Neural cell (in vitro differentiated cells): ENCODE measurements at regions not wholly inside any gene's neighbourhood (a gene's known extent, or its start where the extent isn't known, plus 50 kb on each side); places are given as distances from the start of the nearest gene placed in this dataset.

Source experiments
- H2AFZ ChIP-seq: fragments of 200-600, 300-800 bp; sonication (generic), shearing (Covaris generic); 2 replicates; pipeline ENCODE4 v1.6.0; 2014; ENCODE audit warnings: low read depth, mild to moderate bottlenecking, antibody characterized with exemption, low read length, moderate library complexity
- H3F3A ChIP-seq: fragments of 200-600 bp; shearing (Covaris generic); 2 replicates; pipeline ENCODE4 v1.6.1; 2016; ENCODE audit warnings: mild to moderate bottlenecking, moderate library complexity, mixed read lengths, antibody characterized with exemption, low read length; ENCODE audit not compliant: insufficient read depth, poor library complexity, severe bottlenecking
- H3K27ac ChIP-seq: fragments of 200-600, 300-800 bp; sonication (generic), shearing (Covaris generic); 2 replicates; pipeline ENCODE4 v1.5.1; 2014; ENCODE audit warnings: mild to moderate bottlenecking, low read length, moderate library complexity
- H3K27me3 ChIP-seq: fragments of 300-800, 200-600 bp; sonication (generic), shearing (Covaris generic); 2 replicates; pipeline ENCODE4 v1.6.0; 2014; ENCODE audit warnings: mild to moderate bottlenecking, low read depth, low read length, moderate library complexity; ENCODE audit not compliant: insufficient read depth
- H3K36me3 ChIP-seq: fragments of 300-800, 200-600 bp; sonication (generic), shearing (Covaris generic); 2 replicates; pipeline ENCODE4 v1.5.1; 2014; ENCODE audit warnings: mild to moderate bottlenecking, antibody characterized with exemption, low read length, moderate library complexity; ENCODE audit not compliant: insufficient read depth
- H3K4me2 ChIP-seq: fragments of 300-800, 200-600 bp; sonication (generic), shearing (Covaris generic); 2 replicates; pipeline ENCODE4 v1.6.0; 2014; ENCODE audit warnings: mild to moderate bottlenecking, low read length
- H3K4me3 ChIP-seq: fragments of 300-800, 200-600 bp; sonication (generic), shearing (Covaris generic); 2 replicates; pipeline ENCODE4 v1.5.1; 2014; ENCODE audit warnings: mild to moderate bottlenecking, low read length, moderate library complexity
- H3K79me2 ChIP-seq: fragments of 200-600 bp; shearing (Covaris generic); replicated peaks from 2 replicates; pipeline ENCODE4 v1.6.0; 2014; ENCODE audit warnings: mild to moderate bottlenecking, low read length, moderate library complexity; ENCODE audit not compliant: insufficient read depth
- H3K9ac ChIP-seq: fragments of 300-800, 200-600 bp; sonication (generic), shearing (Covaris generic); 2 replicates; pipeline ENCODE4 v1.6.1; 2016; ENCODE audit warnings: mild to moderate bottlenecking, low read length, mixed read lengths
- H3K9me2 ChIP-seq: fragments of 200-600 bp; shearing (Covaris generic); 2 replicates; pipeline ENCODE4 v1.6.1; 2016; ENCODE audit warnings: mild to moderate bottlenecking, low read length, mixed read lengths; ENCODE audit not compliant: insufficient read depth
- H3K9me3 ChIP-seq: fragments of 200-600, 300-800 bp; sonication (generic), shearing (Covaris generic); 2 replicates; pipeline ENCODE4 v1.6.1; 2016; ENCODE audit warnings: mild to moderate bottlenecking, mixed run types, low read length, moderate library complexity, mixed read lengths
- H4K20me1 ChIP-seq: fragments of 200-600 bp; shearing (Covaris generic); 2 replicates; pipeline ENCODE4 v1.6.1; 2016; ENCODE audit warnings: mild to moderate bottlenecking, mixed run types; ENCODE audit not compliant: insufficient read depth
- CTCF ChIP-seq: fragments of 450-650 bp; IDR thresholded peaks from 2 replicates; pipeline ENCODE4 v1.5.1; 2014; ENCODE audit warnings: antibody characterized with exemption, mild to moderate bottlenecking, moderate library complexity; ENCODE audit not compliant: poor library complexity, severe bottlenecking
- EP300 ChIP-seq: fragments of 450-650 bp; conservative IDR thresholded peaks from 2 replicates; pipeline ENCODE4 v1.6.1; 2014; ENCODE audit warnings: antibody characterized with exemption, mild to moderate bottlenecking, moderate library complexity; ENCODE audit not compliant: poor library complexity, severe bottlenecking
- EZH2 ChIP-seq: fragments of 200-600, 300-800 bp; shearing (Covaris generic), sonication (generic); IDR thresholded peaks from 2 replicates; pipeline ENCODE4 v1.6.1; 2014; ENCODE audit warnings: antibody characterized with exemption, low read length, borderline replicate concordance, mild to moderate bottlenecking; ENCODE audit not compliant: insufficient read depth, poor library complexity, severe bottlenecking
- MXI1 ChIP-seq: fragments of 450-650 bp; conservative IDR thresholded peaks from 2 replicates; pipeline ENCODE4 v1.6.1; 2014; ENCODE audit warnings: antibody characterized with exemption, mild to moderate bottlenecking; ENCODE audit not compliant: poor library complexity, severe bottlenecking
- POLR2AphosphoS5 ChIP-seq: IDR thresholded peaks from 2 replicates; pipeline ENCODE4 v1.6.1; 2012
- RAD21 ChIP-seq: fragments of 450-650 bp; conservative IDR thresholded peaks from 2 replicates; pipeline ENCODE4 v1.6.1; 2014; ENCODE audit warnings: antibody characterized with exemption, mild to moderate bottlenecking, moderate library complexity
- REST ChIP-seq: IDR thresholded peaks from 2 replicates; pipeline ENCODE4 v1.6.1; 2012; ENCODE audit warnings: borderline replicate concordance
- SMC3 ChIP-seq: fragments of 450-650 bp; conservative IDR thresholded peaks from 2 replicates; pipeline ENCODE4 v1.6.1; 2014; ENCODE audit warnings: antibody characterized with exemption, mild to moderate bottlenecking, moderate library complexity; ENCODE audit not compliant: poor library complexity
- TAF1 ChIP-seq: IDR thresholded peaks from 2 replicates; pipeline ENCODE4 v1.6.1; 2012; ENCODE audit warnings: low read depth

- H3K27ac ChIP-seq: no peak overlapping the region
- no peaks in the 10 kb centered on the region for H3F3A ChIP-seq
These were observed 208.7 kb upstream of the NCAM1 start for GRCh38 chr11:112752563-112752962.

GRCh38 chr11:112753706-112754105 is 207.5 kb upstream of the NCAM1 start:
- Histone ChIP-seq H3F3A (no peaks in the 10 kb centered on the region), H3K9me3 (no peaks in the 10 kb centered on the region), H3K4me3 (no peak overlapping the region), H3K4me2 (no peak overlapping the region), H3K9ac (no peak overlapping the region), H3K27ac (no peak overlapping the region), H3K36me3 (no peaks in the 10 kb centered on the region), H4K20me1 (no peaks in the 10 kb centered on the region), H3K27me3 (no peaks in the 10 kb centered on the region), H3K79me2 (no peaks in the 10 kb centered on the region), H2AFZ (no peak overlapping the region), H3K9me2 (no peaks in the 10 kb centered on the region)
- TF ChIP-seq REST (no peak), TAF1 (no peak), MXI1 (no peak), CTCF (no peak), EZH2 (no peak), POLR2AphosphoS5 (no peak), EP300 (no peak), SMC3 (no peak), RAD21 (no peak)

More at GRCh38 chr11:112752563-112752962, 208.7 kb upstream of the NCAM1 start:
- TF ChIP-seq SMC3 (no peak), TAF1 (no peak), RAD21 (no peak), MXI1 (no peak)
- no peaks in the 10 kb centered on the region for H3K36me3 ChIP-seq
- H3K9me3 ChIP-seq: no peaks in the 10 kb centered on the region
- no peaks in the 10 kb centered on the region for H4K20me1 ChIP-seq
- no peak overlapping the region for H3K9ac ChIP-seq
- no peaks in the 10 kb centered on the region for H3K9me2 ChIP-seq
- H3K4me3 ChIP-seq: no peak overlapping the region
- no peak overlapping the region for H2AFZ ChIP-seq
- H3K4me2 ChIP-seq: no peak overlapping the region
- H3K27me3 ChIP-seq: no peaks in the 10 kb centered on the region
- H3K79me2 ChIP-seq: no peaks in the 10 kb centered on the region

- H3K4me3 ChIP-seq: no peak overlapping the region
- H4K20me1 ChIP-seq: no peaks in the 10 kb centered on the region
- H3K9ac ChIP-seq: no peak overlapping the region
- H3K4me2 ChIP-seq: no peak overlapping the region
- no peaks in the 10 kb centered on the region for H3K9me2 ChIP-seq
- no peaks in the 10 kb centered on the region for H3F3A ChIP-seq
- no peaks in the 10 kb centered on the region for H3K79me2 ChIP-seq
- H3K27me3 ChIP-seq: no peaks in the 10 kb centered on the region
- H2AFZ ChIP-seq: no peak overlapping the region
- no peaks in the 10 kb centered on the region for H3K9me3 ChIP-seq
- no peak overlapping the region for H3K27ac ChIP-seq
- H3K36me3 ChIP-seq: no peaks in the 10 kb centered on the region
- no peak for TF ChIP-seq EP300
- TF ChIP-seq POLR2AphosphoS5: no peak
- TF ChIP-seq RAD21: no peak
- no peak for TF ChIP-seq TAF1
- TF ChIP-seq REST: no peak
- no peak for TF ChIP-seq MXI1
- TF ChIP-seq CTCF: no peak
- no peak for TF ChIP-seq SMC3
- TF ChIP-seq EZH2: no peak
These were observed 201.8 kb upstream of the NCAM1 start for GRCh38 chr11:112759418-112759817.
